Panc1 (cell line): ENCODE measurements at regions not wholly inside any gene's neighbourhood (a gene's known extent, or its start where the extent isn't known, plus 50 kb on each side); places are given as distances from the start of the nearest gene placed in this dataset.

Experiments used
- ATAC-seq: fragments of 200-7000 bp; cut with Tn5 transposase; 2 replicates; pipeline ENCODE4 v1.9.1; 2020; ENCODE audit warnings: mild to moderate bottlenecking, moderate library complexity
- BruUV-seq: library from RNA; stranded (reverse); fragments of 400-500 nt; replicated peaks from 2 replicates; lab custom pipeline; 2021; lab: Mats Ljungman, UMichigan
- CTCF ChIA-PET: fragments of 300-600 bp; sonication (Branson Sonifier 250); formaldehyde crosslinking; loops from one replicate; lab custom pipeline; 2022; ENCODE audit warnings: antibody characterized with exemption; lab: Charles Lee
- POLR2A ChIA-PET: fragments of 300-600 bp; sonication (Branson Sonifier 250); formaldehyde crosslinking; loops from one replicate; lab custom pipeline; 2022; ENCODE audit warnings: antibody characterized with exemption; lab: Charles Lee
- DNase-seq: peaks from one replicate; pipeline ENCODE4 v3.0.0-alpha.2; 2010; ENCODE audit warnings: low read depth, low spot score
- H3K27ac ChIP-seq: 2 replicates; pipeline ENCODE4 v1.5.1; 2011; ENCODE audit warnings: mild to moderate bottlenecking, low read length, inconsistent platforms
- H3K27me3 ChIP-seq: fragments of 200-500 bp; sonication (Bioruptor generic); 2 replicates; pipeline ENCODE4 v1.6.0; 2014; ENCODE audit warnings: low read length, inconsistent platforms; ENCODE audit not compliant: control insufficient read depth, insufficient read depth
- H3K36me3 ChIP-seq: fragments of 200-500 bp; sonication (Bioruptor generic); 2 replicates; pipeline ENCODE4 v1.5.1; 2014; ENCODE audit warnings: inconsistent platforms, mild to moderate bottlenecking, low read length, moderate library complexity; ENCODE audit not compliant: control insufficient read depth, insufficient read depth
- H3K4me1 ChIP-seq: 2 replicates; pipeline ENCODE4 v1.5.1; 2011; ENCODE audit warnings: inconsistent platforms, mild to moderate bottlenecking, low read length, moderate library complexity; ENCODE audit not compliant: control insufficient read depth, insufficient read depth
- H3K4me3 ChIP-seq, 2 experiments: 2 replicates each; pipeline ENCODE4 v1.5.1; 2011 to 2012; ENCODE audit warnings: low read depth in 2 of 2, low read length in 2 of 2, mild to moderate bottlenecking in 2 of 2, inconsistent platforms in 1 of 2, moderate library complexity in 1 of 2
- H3K9me3 ChIP-seq: fragments of 200-500 bp; sonication (Bioruptor generic); 2 replicates; pipeline ENCODE4 v1.5.1; 2014; ENCODE audit warnings: low read depth, mild to moderate bottlenecking, inconsistent platforms, low read length, moderate library complexity; ENCODE audit not compliant: control insufficient read depth, insufficient read depth
- POLR2AphosphoS5 ChIP-seq: IDR thresholded peaks from 2 replicates; pipeline ENCODE4 v1.6.1; 2012; ENCODE audit warnings: mild to moderate bottlenecking, low read depth, low read length, moderate library complexity
- SIN3A ChIP-seq: IDR thresholded peaks from 2 replicates; pipeline ENCODE4 v1.6.1; 2012; ENCODE audit warnings: low read depth, mild to moderate bottlenecking, low read length, moderate library complexity, borderline replicate concordance; ENCODE audit not compliant: insufficient read depth
- TCF7L2 ChIP-seq: IDR thresholded peaks from 2 replicates; pipeline ENCODE4 v1.6.1; 2011; ENCODE audit warnings: mild to moderate bottlenecking, low read depth, low read length, inconsistent platforms
- in situ Hi-C: cut with HindIII; loops from 2 replicates; pipeline ENCODE4 v1.10.0; 2016; ENCODE audit warnings: low sequenced_read_pairs, low pct_unique_long_range_greater_than_20kb
- intact Hi-C: fragments of 100-400 bp; cut with micrococcal nuclease; formaldehyde crosslinking; loops from one replicate; pipeline ENCODE4 v1.10.0; 2022; ENCODE audit not compliant: unreplicated experiment
- TF ChIP-seq, protein P1 (sequence below), 2 experiments: IDR thresholded peaks; 2 replicates each; pipeline ENCODE4 v1.6.1; 2011 to 2012; ENCODE audit warnings: low read depth in 2 of 2, control low read depth in 1 of 2, low read length in 1 of 2, mild to moderate bottlenecking in 1 of 2, moderate library complexity in 1 of 2; ENCODE audit not compliant: insufficient read depth in 1 of 2
- TF ChIP-seq, protein P2 (sequence below): fragments of 450-650 bp; IDR thresholded peaks from 2 replicates; pipeline ENCODE4 v1.5.1; 2017; ENCODE audit warnings: mild to moderate bottlenecking

GRCh38 chr1:185444676-185445075 lies 127.6 kb upstream of the IVNS1ABP start:
- intact Hi-C loops (no loop called here), in situ Hi-C loops (no loop called here)
- H3K27me3 ChIP-seq: no peaks in the 10 kb centered on the region
- BruUV-seq: no TSS peak
- ChIA-PET CTCF (no interaction called here), POLR2A (no interaction called here)
- no peak for DNase-seq
- H3K9me3 ChIP-seq: no peaks in the 10 kb centered on the region
- no peak for TF ChIP-seq TCF7L2
- TF ChIP-seq, protein P1, sequence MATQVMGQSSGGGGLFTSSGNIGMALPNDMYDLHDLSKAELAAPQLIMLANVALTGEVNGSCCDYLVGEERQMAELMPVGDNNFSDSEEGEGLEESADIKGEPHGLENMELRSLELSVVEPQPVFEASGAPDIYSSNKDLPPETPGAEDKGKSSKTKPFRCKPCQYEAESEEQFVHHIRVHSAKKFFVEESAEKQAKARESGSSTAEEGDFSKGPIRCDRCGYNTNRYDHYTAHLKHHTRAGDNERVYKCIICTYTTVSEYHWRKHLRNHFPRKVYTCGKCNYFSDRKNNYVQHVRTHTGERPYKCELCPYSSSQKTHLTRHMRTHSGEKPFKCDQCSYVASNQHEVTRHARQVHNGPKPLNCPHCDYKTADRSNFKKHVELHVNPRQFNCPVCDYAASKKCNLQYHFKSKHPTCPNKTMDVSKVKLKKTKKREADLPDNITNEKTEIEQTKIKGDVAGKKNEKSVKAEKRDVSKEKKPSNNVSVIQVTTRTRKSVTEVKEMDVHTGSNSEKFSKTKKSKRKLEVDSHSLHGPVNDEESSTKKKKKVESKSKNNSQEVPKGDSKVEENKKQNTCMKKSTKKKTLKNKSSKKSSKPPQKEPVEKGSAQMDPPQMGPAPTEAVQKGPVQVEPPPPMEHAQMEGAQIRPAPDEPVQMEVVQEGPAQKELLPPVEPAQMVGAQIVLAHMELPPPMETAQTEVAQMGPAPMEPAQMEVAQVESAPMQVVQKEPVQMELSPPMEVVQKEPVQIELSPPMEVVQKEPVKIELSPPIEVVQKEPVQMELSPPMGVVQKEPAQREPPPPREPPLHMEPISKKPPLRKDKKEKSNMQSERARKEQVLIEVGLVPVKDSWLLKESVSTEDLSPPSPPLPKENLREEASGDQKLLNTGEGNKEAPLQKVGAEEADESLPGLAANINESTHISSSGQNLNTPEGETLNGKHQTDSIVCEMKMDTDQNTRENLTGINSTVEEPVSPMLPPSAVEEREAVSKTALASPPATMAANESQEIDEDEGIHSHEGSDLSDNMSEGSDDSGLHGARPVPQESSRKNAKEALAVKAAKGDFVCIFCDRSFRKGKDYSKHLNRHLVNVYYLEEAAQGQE (IDR thresholded peaks at IDR 0.05; ENCODE audit: insufficient read depth in 1 of 2, low read depth in 2 of 2, low read length in 1 of 2): no peak
- TF ChIP-seq POLR2AphosphoS5: no peak
- TF ChIP-seq, protein P2, sequence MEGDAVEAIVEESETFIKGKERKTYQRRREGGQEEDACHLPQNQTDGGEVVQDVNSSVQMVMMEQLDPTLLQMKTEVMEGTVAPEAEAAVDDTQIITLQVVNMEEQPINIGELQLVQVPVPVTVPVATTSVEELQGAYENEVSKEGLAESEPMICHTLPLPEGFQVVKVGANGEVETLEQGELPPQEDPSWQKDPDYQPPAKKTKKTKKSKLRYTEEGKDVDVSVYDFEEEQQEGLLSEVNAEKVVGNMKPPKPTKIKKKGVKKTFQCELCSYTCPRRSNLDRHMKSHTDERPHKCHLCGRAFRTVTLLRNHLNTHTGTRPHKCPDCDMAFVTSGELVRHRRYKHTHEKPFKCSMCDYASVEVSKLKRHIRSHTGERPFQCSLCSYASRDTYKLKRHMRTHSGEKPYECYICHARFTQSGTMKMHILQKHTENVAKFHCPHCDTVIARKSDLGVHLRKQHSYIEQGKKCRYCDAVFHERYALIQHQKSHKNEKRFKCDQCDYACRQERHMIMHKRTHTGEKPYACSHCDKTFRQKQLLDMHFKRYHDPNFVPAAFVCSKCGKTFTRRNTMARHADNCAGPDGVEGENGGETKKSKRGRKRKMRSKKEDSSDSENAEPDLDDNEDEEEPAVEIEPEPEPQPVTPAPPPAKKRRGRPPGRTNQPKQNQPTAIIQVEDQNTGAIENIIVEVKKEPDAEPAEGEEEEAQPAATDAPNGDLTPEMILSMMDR: no peak
- TF ChIP-seq SIN3A: no peak
- no peak overlapping the region for H3K27ac ChIP-seq
- no peaks in the 10 kb centered on the region for H3K4me1 ChIP-seq
- ATAC-seq: no peak
- H3K4me3 ChIP-seq: no peak overlapping the region
- no peaks in the 10 kb centered on the region for H3K36me3 ChIP-seq

- no peaks in the 10 kb centered on the region for H3K9me3 ChIP-seq
- H3K27ac ChIP-seq: no peak overlapping the region
- intact Hi-C loops: no loop called here
- H3K4me3 ChIP-seq: no peak overlapping the region
- in situ Hi-C loops: no loop called here
- BruUV-seq: no TSS peak
- no peaks in the 10 kb centered on the region for H3K27me3 ChIP-seq
- no peaks in the 10 kb centered on the region for H3K4me1 ChIP-seq
- DNase-seq (no peak), ATAC-seq (no peak)
- H3K36me3 ChIP-seq: no peaks in the 10 kb centered on the region
- POLR2A ChIA-PET: no interaction called here
- TF ChIP-seq TCF7L2: no peak
- TF ChIP-seq, protein P2: no peak
- TF ChIP-seq POLR2AphosphoS5: no peak
- no peak for TF ChIP-seq SIN3A
- TF ChIP-seq, protein P1 (IDR thresholded peaks at IDR 0.05; ENCODE audit: insufficient read depth in 1 of 2, low read depth in 2 of 2, low read length in 1 of 2): no peak
- CTCF ChIA-PET: no interaction called here
Measured at GRCh38 chr1:185442050-185442449, 125.0 kb upstream of the IVNS1ABP start.
